ENCODE measurements at regions not wholly inside any gene's neighbourhood (a gene's known extent, or its start where the extent isn't known, plus 50 kb on each side); places are given as distances from the start of the nearest gene placed in this dataset.

- Histone ChIP-seq H2AFZ (ENCODE audit: low read depth, low read length) (no peak overlapping the region), H3K27me3 (ENCODE audit: insufficient read depth, low read depth, low read length) (no peaks in the 10 kb centered on the region), H3K4me2 (ENCODE audit: low read length) (no peak overlapping the region), H3K9ac (ENCODE audit: low read length) (no peak overlapping the region), H4K20me1 (ENCODE audit: insufficient read depth) (no peaks in the 10 kb centered on the region), H3K36me3 (ENCODE audit: insufficient read depth, low read length) (no peaks in the 10 kb centered on the region), H3K9me2 (ENCODE audit: insufficient read depth, low read length) (no peaks in the 10 kb centered on the region), H3K27ac (ENCODE audit: low read length) (no peak overlapping the region), H3F3A (ENCODE audit: insufficient read depth, low read length, poor library complexity, severe bottlenecking) (no peaks in the 10 kb centered on the region), H3K79me2 (replicated peaks; ENCODE audit: insufficient read depth, low read length) (no peaks in the 10 kb centered on the region), H3K9me3 (ENCODE audit: low read length) (no peaks in the 10 kb centered on the region), H3K4me3 (ENCODE audit: low read length) (no peak overlapping the region)
- TF ChIP-seq EP300 (conservative IDR thresholded peaks at IDR 0.05; ENCODE audit: poor library complexity, severe bottlenecking), result no peak
- TF ChIP-seq MXI1 (conservative IDR thresholded peaks at IDR 0.05; ENCODE audit: poor library complexity, severe bottlenecking), result no peak
- no peak for TF ChIP-seq TAF1 (IDR thresholded peaks at IDR 0.05; ENCODE audit: low read depth)
- no peak for TF ChIP-seq REST (IDR thresholded peaks at IDR 0.05; ENCODE audit: borderline replicate concordance)
Observed at GRCh38 chr2:16192416-16193216, 252.3 kb downstream of the MYCN start.

GRCh38 chr2:16191431-16192200, 251.3 kb downstream of the MYCN start:
- Histone ChIP-seq H3F3A (ENCODE audit: insufficient read depth, low read length, poor library complexity, severe bottlenecking) (no peaks in the 10 kb centered on the region), H3K36me3 (ENCODE audit: insufficient read depth, low read length) (no peaks in the 10 kb centered on the region), H3K79me2 (replicated peaks; ENCODE audit: insufficient read depth, low read length) (no peaks in the 10 kb centered on the region), H2AFZ (ENCODE audit: low read depth, low read length) (no peak overlapping the region), H3K4me3 (ENCODE audit: low read length) (no peak overlapping the region), H3K4me2 (ENCODE audit: low read length) (no peak overlapping the region), H3K27me3 (ENCODE audit: insufficient read depth, low read depth, low read length) (no peaks in the 10 kb centered on the region), H3K27ac (ENCODE audit: low read length) (no peak overlapping the region), H3K9me3 (ENCODE audit: low read length) (no peaks in the 10 kb centered on the region), H3K9ac (ENCODE audit: low read length) (no peak overlapping the region), H4K20me1 (ENCODE audit: insufficient read depth) (no peaks in the 10 kb centered on the region), H3K9me2 (ENCODE audit: insufficient read depth, low read length) (no peaks in the 10 kb centered on the region)
- TF ChIP-seq SMC3 (conservative IDR thresholded peaks at IDR 0.05; ENCODE audit: poor library complexity) (no peak), EP300 (conservative IDR thresholded peaks at IDR 0.05; ENCODE audit: poor library complexity, severe bottlenecking) (no peak), RAD21 (conservative IDR thresholded peaks at IDR 0.05) (no peak), MXI1 (conservative IDR thresholded peaks at IDR 0.05; ENCODE audit: poor library complexity, severe bottlenecking) (no peak), POLR2AphosphoS5 (IDR thresholded peaks at IDR 0.05) (no peak), TAF1 (IDR thresholded peaks at IDR 0.05; ENCODE audit: low read depth) (no peak), CTCF (IDR thresholded peaks at IDR 0.05; ENCODE audit: poor library complexity, severe bottlenecking) (no peak), REST (IDR thresholded peaks at IDR 0.05; ENCODE audit: borderline replicate concordance) (no peak), EZH2 (IDR thresholded peaks at IDR 0.05; ENCODE audit: borderline replicate concordance, insufficient read depth, low read length, poor library complexity, severe bottlenecking) (no peak)
